Activated CD4-positive, alpha-beta T cell treated with anti-CD3 and anti-CD28 coated beads, Interleukin-2, amount 10 ng/mL, durations not matched to agents 7 days and 5 days (primary cell): ENCODE measurements at regions not wholly inside any gene's neighbourhood (a gene's known extent, or its start where the extent isn't known, plus 50 kb on each side); places are given as distances from the start of the nearest gene placed in this dataset.

Source experiments
- CTCF ChIA-PET: fragments of 350-600 bp; sonication (Branson Sonifier 250); formaldehyde crosslinking; loops from one replicate; lab custom pipeline; 2021; ENCODE audit warnings: antibody characterized with exemption; lab: Charles Lee
- POLR2A ChIA-PET: fragments of 350-600 bp; sonication (Branson Sonifier 250); formaldehyde crosslinking; loops from one replicate; lab custom pipeline; 2021; ENCODE audit warnings: antibody characterized with exemption; lab: Charles Lee
- DNase-seq: peaks from one replicate; pipeline ENCODE4 v3.0.0-alpha.2; 2020
- H3K27ac Mint-ChIP-seq: one replicate; pipeline ENCODE4 v1.8.0; 2021; ENCODE audit warnings: mild to moderate bottlenecking, moderate library complexity, mixed read lengths
- H3K27me3 Mint-ChIP-seq: one replicate; pipeline ENCODE4 v1.8.0; 2021; ENCODE audit warnings: mixed read lengths
- H3K36me3 Mint-ChIP-seq: one replicate; pipeline ENCODE4 v1.8.0; 2021; ENCODE audit warnings: low read depth, mixed read lengths
- H3K4me1 Mint-ChIP-seq: one replicate; pipeline ENCODE4 v1.8.0; 2021; ENCODE audit warnings: mixed read lengths
- H3K4me3 Mint-ChIP-seq: one replicate; pipeline ENCODE4 v1.8.0; 2021; ENCODE audit warnings: mild to moderate bottlenecking, moderate library complexity, mixed read lengths
- H3K9me3 Mint-ChIP-seq: one replicate; pipeline ENCODE4 v1.8.0; 2021; ENCODE audit warnings: mixed read lengths

- ChIA-PET POLR2A (no interaction called here), CTCF (no interaction called here)
- Mint-ChIP-seq H3K4me1 (no peaks in the 10 kb centered on the region), H3K36me3 (no peaks in the 10 kb centered on the region), H3K27me3 (no peaks in the 10 kb centered on the region), H3K9me3 (no peaks in the 10 kb centered on the region), H3K27ac (no peak overlapping the region), H3K4me3 (no peak overlapping the region)
- DNase-seq: no peak
These were observed 401.9 kb upstream of the IL12A start for GRCh38 chr3:159586571-159587202.

DNA sequence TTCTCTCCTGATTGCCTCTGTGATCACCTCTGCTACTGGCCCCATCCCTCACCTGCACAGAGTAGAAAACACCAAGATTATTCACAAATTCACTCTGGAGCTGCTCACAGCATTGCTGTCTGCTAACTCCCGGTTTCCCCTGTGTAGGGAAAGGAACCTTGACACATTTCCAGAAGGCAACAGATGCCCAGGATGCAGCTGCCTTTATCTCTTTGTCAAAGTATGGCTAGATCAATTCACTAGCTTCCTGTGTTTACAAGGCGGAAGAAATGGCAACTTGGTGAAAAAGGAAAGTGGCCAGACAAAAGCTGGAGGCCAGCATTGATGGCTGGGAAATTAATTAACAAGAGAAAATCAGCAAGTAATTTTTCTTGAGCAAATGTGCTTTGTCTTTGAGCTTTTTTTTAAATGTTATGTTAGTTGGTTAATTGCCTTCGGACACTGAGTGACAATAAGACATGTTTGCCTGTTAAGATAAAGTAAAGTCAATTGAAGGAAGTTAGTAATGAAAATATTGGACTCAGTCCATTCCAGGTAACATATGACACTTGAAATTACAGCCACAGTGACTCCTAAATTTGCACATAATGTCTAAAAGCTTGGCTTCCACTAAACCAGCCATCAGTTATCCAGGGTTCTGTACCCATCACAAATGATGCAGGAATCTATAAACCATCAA is 394.6 kb upstream of the IL12A start:
- no peaks in the 10 kb centered on the region for H3K4me1 Mint-ChIP-seq

DNA sequence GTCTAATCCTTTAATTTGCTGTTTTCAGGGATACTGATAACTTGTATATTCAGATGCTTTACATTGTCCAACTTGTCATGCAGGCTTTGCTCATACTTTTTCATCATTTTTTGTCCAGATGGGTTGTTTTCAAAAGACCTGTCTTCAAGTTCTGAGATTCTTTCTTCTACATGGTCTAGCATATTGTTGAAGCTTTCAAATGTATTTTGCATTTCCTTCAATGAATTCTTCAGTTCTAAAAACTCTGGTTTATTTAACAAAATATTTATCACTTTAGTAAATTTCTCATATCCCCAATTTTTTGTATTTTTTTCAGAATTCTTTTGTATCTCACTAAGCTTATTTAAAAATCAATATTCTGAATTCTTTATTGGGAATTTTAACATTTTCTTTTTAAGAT is 388.3 kb upstream of the IL12A start:
- no peak overlapping the region for H3K27ac Mint-ChIP-seq
- H3K9me3 Mint-ChIP-seq: peaks cover 8% of the 10 kb centered on the region
- H3K4me3 Mint-ChIP-seq: no peak overlapping the region
- H3K4me1 Mint-ChIP-seq: no peaks in the 10 kb centered on the region
- ChIA-PET CTCF (no interaction called here), POLR2A (no interaction called here)
- H3K27me3 Mint-ChIP-seq: no peaks in the 10 kb centered on the region
- no peak for DNase-seq
- no peaks in the 10 kb centered on the region for H3K36me3 Mint-ChIP-seq

More for the DNA sequence above, 394.6 kb upstream of the IL12A start:
- POLR2A ChIA-PET: no interaction called here
- no peaks in the 10 kb centered on the region for H3K27me3 Mint-ChIP-seq
- no peak overlapping the region for H3K4me3 Mint-ChIP-seq
- no peak for DNase-seq
- H3K27ac Mint-ChIP-seq: no peak overlapping the region
- CTCF ChIA-PET: no interaction called here
- H3K9me3 Mint-ChIP-seq: peaks cover 8% of the 10 kb centered on the region
- H3K36me3 Mint-ChIP-seq: no peaks in the 10 kb centered on the region

DNA sequence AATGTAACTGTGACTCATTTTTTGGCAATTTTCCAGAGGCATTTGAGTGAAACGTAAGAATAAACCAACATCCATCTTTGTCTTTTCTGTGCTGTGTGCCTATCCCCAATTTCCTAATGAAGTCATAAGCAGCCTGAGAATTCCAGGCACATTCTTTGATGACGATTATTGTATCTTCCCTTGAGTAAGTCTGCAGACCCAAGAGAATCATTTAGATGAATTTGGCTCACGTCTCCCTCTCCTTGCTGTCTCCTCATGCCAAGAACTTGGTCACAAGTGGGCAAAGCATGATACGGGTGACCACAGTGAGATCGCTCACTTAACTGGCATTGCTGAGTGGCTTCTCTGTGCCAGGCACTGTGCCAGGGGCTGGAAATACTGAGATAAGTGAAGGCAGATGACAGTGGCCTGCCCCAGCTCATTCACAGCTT is 384.5 kb upstream of the IL12A start:
- Mint-ChIP-seq H3K36me3 (no peaks in the 10 kb centered on the region), H3K4me3 (no peak overlapping the region)

DNA sequence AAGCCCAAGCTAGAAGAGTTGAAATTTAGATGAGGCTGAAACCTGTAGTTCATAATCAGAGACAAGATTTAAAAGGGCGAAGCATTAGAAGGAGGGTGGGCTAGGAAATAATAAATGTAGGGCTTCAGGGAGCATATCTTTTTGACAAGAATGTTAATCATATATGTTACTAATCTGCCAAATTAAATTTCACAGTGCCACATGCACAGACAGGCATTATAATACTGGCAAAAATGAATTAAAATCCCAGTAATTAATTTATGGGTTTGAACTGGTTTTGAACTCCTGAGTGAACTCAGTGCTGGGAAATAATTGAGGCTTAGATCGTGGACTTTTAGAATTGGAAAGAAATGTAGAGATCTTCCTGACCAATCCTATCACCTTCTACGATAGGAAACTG is 383.5 kb upstream of the IL12A start:
- Mint-ChIP-seq H3K27me3 (no peaks in the 10 kb centered on the region), H3K4me3 (no peak overlapping the region), H3K4me1 (no peaks in the 10 kb centered on the region), H3K9me3 (no peaks in the 10 kb centered on the region), H3K36me3 (no peaks in the 10 kb centered on the region), H3K27ac (no peak overlapping the region)
- no peak for DNase-seq
- CTCF ChIA-PET: no interaction called here
- POLR2A ChIA-PET: no interaction called here

More for the DNA sequence above, 384.5 kb upstream of the IL12A start:
- H3K4me1 Mint-ChIP-seq: no peaks in the 10 kb centered on the region
- H3K27ac Mint-ChIP-seq: no peak overlapping the region
- H3K27me3 Mint-ChIP-seq: no peaks in the 10 kb centered on the region
- no peaks in the 10 kb centered on the region for H3K9me3 Mint-ChIP-seq
- ChIA-PET POLR2A (no interaction called here), CTCF (no interaction called here)
- no peak for DNase-seq

DNA sequence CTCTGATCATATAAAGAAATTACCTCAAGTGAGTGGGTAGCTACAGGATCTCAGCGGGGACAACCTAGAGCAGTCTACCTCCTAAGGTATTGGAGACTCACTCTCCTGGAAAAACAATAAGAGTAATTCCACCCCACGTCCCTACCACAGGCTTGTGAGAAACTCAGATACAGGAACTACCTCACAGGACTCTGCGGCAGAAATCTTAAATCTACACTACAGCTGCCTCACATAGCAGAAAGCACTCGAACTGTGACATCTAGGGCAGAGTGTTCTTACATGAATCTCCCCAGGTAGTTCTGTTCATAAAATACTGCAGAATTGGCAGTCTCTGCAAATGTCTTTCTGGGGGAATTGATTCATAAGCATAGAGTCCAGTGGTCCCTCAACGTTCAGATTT is 382.9 kb upstream of the IL12A start:
- H3K4me1 Mint-ChIP-seq: no peaks in the 10 kb centered on the region

DNA sequence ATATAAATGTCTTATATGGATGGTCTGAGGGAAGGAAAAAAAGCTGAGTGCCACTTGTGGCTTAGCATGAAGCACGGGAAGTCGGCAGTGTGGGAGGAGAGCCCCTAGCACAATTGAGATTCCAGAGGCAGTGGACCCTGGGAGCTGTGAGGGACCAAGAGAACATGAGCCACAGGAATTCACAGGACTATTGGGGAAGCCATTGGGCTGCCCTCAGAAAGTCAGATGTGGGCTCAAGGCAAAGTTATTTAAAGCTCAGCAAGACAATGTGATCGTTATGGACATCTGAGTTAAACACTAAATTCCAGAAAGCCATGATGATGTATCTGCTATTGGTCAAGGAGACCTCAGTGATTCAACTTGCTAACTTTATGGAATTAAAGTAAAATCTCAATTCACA is 380.8 kb upstream of the IL12A start:
- Mint-ChIP-seq H3K9me3 (no peaks in the 10 kb centered on the region), H3K27ac (no peak overlapping the region), H3K4me3 (no peak overlapping the region), H3K4me1 (no peaks in the 10 kb centered on the region), H3K27me3 (no peaks in the 10 kb centered on the region), H3K36me3 (no peaks in the 10 kb centered on the region)
- DNase-seq: no peak
- CTCF ChIA-PET: no interaction called here
- POLR2A ChIA-PET: no interaction called here

More for the DNA sequence above, 382.9 kb upstream of the IL12A start:
- H3K4me3 Mint-ChIP-seq: no peak overlapping the region
- no peak overlapping the region for H3K27ac Mint-ChIP-seq
- H3K9me3 Mint-ChIP-seq: no peaks in the 10 kb centered on the region
- DNase-seq: no peak
- CTCF ChIA-PET: no interaction called here
- no peaks in the 10 kb centered on the region for H3K36me3 Mint-ChIP-seq
- no peaks in the 10 kb centered on the region for H3K27me3 Mint-ChIP-seq
- POLR2A ChIA-PET: no interaction called here

- no peak for DNase-seq
- H3K9me3 Mint-ChIP-seq: no peaks in the 10 kb centered on the region
- CTCF ChIA-PET: no interaction called here
- H3K36me3 Mint-ChIP-seq: no peaks in the 10 kb centered on the region
- H3K27ac Mint-ChIP-seq: no peak overlapping the region
- H3K27me3 Mint-ChIP-seq: no peaks in the 10 kb centered on the region
- no peaks in the 10 kb centered on the region for H3K4me1 Mint-ChIP-seq
- no peak overlapping the region for H3K4me3 Mint-ChIP-seq
- POLR2A ChIA-PET: no interaction called here
These were observed 380.3 kb upstream of the IL12A start for GRCh38 chr3:159608311-159608710.

DNA sequence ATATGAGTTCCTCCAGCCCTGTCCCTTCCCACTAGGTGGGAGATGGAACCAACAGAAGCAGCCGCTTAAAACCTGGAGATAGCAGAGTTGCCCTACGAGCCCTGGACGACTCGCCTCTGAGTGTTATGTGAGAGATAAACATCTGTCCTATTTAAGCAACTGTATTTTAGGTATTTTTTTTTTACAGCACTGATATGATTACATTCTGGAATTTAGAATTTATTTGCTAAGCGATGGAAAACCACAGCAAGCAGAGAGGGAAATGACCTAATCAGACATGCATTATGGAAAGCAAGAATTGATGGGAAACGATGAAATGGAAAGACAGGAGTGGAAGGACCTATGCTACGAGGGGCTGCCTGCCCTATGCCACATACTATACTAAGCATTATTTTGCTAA is 379.0 kb upstream of the IL12A start:
- Mint-ChIP-seq H3K27ac (no peak overlapping the region), H3K9me3 (no peaks in the 10 kb centered on the region), H3K4me1 (no peaks in the 10 kb centered on the region), H3K4me3 (no peak overlapping the region), H3K27me3 (no peaks in the 10 kb centered on the region), H3K36me3 (no peaks in the 10 kb centered on the region)
- POLR2A ChIA-PET: no interaction called here
- DNase-seq: no peak
- CTCF ChIA-PET: no interaction called here

DNA sequence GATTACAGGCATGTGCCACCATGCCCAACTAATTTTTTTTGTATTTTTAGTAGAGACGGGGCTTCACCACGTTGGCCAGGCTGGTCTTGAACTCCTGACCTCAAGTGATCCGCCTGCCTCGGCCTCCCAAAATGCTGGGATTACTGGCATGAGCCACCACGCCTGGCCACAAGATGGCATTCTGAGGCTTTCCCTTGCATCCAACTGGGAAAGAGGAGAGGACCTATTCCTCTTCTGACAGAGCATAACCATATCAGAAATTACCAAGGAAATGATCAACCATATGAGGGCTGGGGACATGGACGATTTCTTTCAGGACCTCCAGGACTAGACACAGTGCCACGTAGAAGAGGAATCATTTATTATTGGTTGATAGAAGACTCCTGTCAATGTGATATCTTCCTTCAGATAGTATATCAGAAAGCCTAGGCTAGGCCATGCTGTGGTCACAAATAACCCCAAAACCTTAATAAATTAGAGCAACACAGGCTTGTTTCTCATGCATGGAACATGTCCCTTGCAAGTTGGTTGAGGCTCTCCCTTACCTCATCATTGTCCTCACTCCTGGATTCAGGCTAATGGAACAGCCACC is 372.3 kb upstream of the IL12A start:
- H3K27ac Mint-ChIP-seq: no peak overlapping the region
- no peaks in the 10 kb centered on the region for H3K4me1 Mint-ChIP-seq
- H3K27me3 Mint-ChIP-seq: no peaks in the 10 kb centered on the region
- ChIA-PET CTCF (no interaction called here), POLR2A (no interaction called here)
- no peak overlapping the region for H3K4me3 Mint-ChIP-seq
- H3K9me3 Mint-ChIP-seq: no peaks in the 10 kb centered on the region
- no peak for DNase-seq
- no peaks in the 10 kb centered on the region for H3K36me3 Mint-ChIP-seq

DNA sequence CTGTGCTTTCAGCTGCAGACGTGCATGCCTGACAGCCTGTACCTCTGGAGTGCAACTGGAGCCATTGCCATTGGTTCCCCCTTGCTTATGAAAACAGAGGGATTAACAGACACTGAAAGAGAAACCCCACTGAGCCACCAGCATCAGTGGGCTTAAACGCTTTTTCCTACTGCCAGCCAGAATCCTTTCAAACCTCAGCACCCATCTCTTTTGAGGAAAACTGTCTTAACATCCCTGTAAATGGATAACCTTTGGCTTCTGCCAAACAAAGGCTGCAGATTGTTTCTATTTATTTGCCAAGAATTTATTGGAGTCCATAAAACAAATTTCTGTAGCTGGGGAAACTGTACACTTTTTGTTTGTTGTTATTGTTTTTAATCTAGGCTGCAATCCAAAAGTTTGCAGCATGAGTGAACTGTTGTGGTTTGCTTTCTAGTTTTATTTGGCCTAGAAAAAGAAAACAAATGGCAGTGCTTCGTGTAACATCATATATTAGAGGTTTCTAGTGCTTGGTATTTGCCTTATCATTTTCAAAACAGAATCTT is 369.2 kb upstream of the IL12A start:
- no peak overlapping the region for H3K4me3 Mint-ChIP-seq
- no peaks in the 10 kb centered on the region for H3K9me3 Mint-ChIP-seq
- H3K36me3 Mint-ChIP-seq: no peaks in the 10 kb centered on the region
- no peak overlapping the region for H3K27ac Mint-ChIP-seq
- POLR2A ChIA-PET: no interaction called here
- H3K27me3 Mint-ChIP-seq: no peaks in the 10 kb centered on the region
- H3K4me1 Mint-ChIP-seq: no peaks in the 10 kb centered on the region
- CTCF ChIA-PET: no interaction called here
- no peak for DNase-seq

DNA sequence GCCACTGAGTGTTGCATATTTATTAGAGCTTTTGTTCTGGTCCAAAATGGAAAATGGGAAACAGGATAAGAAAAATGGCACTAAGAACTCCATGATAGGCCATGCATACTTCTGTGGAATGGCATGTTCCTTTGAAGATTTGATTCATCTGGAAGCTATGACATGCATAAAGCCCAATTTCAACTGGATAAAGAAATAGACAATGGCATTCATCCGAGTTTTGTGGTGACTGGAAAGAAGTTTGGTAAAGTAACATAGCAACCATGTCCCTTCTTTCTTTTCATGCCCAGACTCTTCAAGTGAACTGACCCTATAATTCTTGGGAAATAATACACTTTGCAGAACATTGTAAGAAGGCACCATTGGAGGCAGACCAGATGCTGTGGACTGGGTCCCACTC is 368.4 kb upstream of the IL12A start:
- ChIA-PET POLR2A (no interaction called here), CTCF (no interaction called here)
- no peak for DNase-seq
- H3K4me1 Mint-ChIP-seq: no peaks in the 10 kb centered on the region
- no peaks in the 10 kb centered on the region for H3K36me3 Mint-ChIP-seq
- H3K27me3 Mint-ChIP-seq: no peaks in the 10 kb centered on the region
- no peaks in the 10 kb centered on the region for H3K9me3 Mint-ChIP-seq
- no peak overlapping the region for H3K4me3 Mint-ChIP-seq
- H3K27ac Mint-ChIP-seq: no peak overlapping the region

DNA sequence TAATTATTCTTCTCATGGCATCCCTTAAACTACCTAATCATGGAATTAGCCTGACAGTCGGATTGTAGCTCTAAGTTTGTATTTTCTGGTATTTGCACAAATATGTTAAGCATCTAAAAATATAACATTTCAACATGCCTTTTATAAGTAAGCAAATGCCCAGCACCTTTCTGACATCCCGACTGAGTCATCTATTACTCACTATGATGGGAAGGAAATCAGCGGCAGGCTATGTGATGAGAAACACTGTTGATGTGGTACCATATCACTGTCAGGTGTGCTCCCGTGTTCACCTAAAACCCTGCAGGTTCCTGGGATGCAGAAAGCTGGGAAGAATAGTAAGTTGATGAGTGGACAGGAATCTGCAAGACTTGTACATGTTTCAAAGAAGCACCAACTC is 367.8 kb upstream of the IL12A start:
- CTCF ChIA-PET: no interaction called here
- no peak for DNase-seq
- no peaks in the 10 kb centered on the region for H3K9me3 Mint-ChIP-seq
- H3K27me3 Mint-ChIP-seq: no peaks in the 10 kb centered on the region
- no peak overlapping the region for H3K27ac Mint-ChIP-seq
- POLR2A ChIA-PET: no interaction called here
- H3K4me1 Mint-ChIP-seq: no peaks in the 10 kb centered on the region
- H3K4me3 Mint-ChIP-seq: no peak overlapping the region
- H3K36me3 Mint-ChIP-seq: no peaks in the 10 kb centered on the region
